IMR-90 (cell line): ENCODE measurements at regions not wholly inside any gene's neighbourhood (a gene's known extent, or its start where the extent isn't known, plus 50 kb on each side); places are given as distances from the start of the nearest gene placed in this dataset.

ENCODE experiments used
- ATAC-seq: fragments of 200-7000 bp; cut with Tn5 transposase; 2 replicates; pipeline ENCODE4 v1.9.1; 2020; ENCODE audit warnings: low read depth, mild to moderate bottlenecking, moderate library complexity
- BruUV-seq: library from RNA; stranded (reverse); fragments of 400-500 nt; replicated peaks from 2 replicates; lab custom pipeline; 2021; lab: Mats Ljungman, UMichigan
- CTCF ChIA-PET: fragments of 300-600 bp; formaldehyde crosslinking; extraction: SDS; loops from one replicate; lab custom pipeline; 2021; ENCODE audit warnings: antibody characterized with exemption; lab: Yijun Ruan, JAX
- POLR2A ChIA-PET: fragments of 300-600 bp; sonication (Branson Sonifier 250); formaldehyde crosslinking; loops from one replicate; lab custom pipeline; 2022; ENCODE audit warnings: antibody characterized with exemption; ENCODE audit not compliant: unreplicated experiment; lab: Charles Lee
- DNase-seq: peaks from one replicate; pipeline ENCODE4 v3.0.0; 2013
- H2AFZ ChIP-seq: replicated peaks from 2 replicates; pipeline ENCODE3; 2013; ENCODE audit warnings: low read length, mild to moderate bottlenecking; ENCODE audit not compliant: poor library complexity
- H2AK5ac ChIP-seq: 2 replicates; pipeline ENCODE4 v1.6.1; 2013; ENCODE audit warnings: low read depth, low read length, inconsistent platforms
- H2AK9ac ChIP-seq: replicated peaks from 2 replicates; pipeline ENCODE3; 2013; ENCODE audit warnings: mild to moderate bottlenecking, low read depth, low read length, moderate library complexity; ENCODE audit not compliant: poor library complexity
- H2BK120ac ChIP-seq: 2 replicates; pipeline ENCODE4 v1.6.1; 2013; ENCODE audit warnings: low read depth, low read length, inconsistent platforms
- H2BK15ac ChIP-seq: 3 replicates; pipeline ENCODE4 v1.6.1; 2013; ENCODE audit warnings: low read depth, low read length, inconsistent platforms
- H2BK20ac ChIP-seq: 2 replicates; pipeline ENCODE4 v1.6.1; 2013; ENCODE audit warnings: low read depth, mild to moderate bottlenecking, inconsistent platforms, low read length, moderate library complexity
- H2BK5ac ChIP-seq: 2 replicates; pipeline ENCODE4 v1.6.1; 2013; ENCODE audit warnings: mild to moderate bottlenecking, low read depth, low read length, inconsistent platforms; ENCODE audit not compliant: poor library complexity, severe bottlenecking
- H3K14ac ChIP-seq: replicated peaks from 2 replicates; pipeline ENCODE4 v1.6.1; 2013; ENCODE audit warnings: low read depth, low read length, inconsistent platforms
- H3K18ac ChIP-seq: 2 replicates; pipeline ENCODE4 v1.6.1; 2013; ENCODE audit warnings: low read depth, low read length, control low read depth
- H3K23ac ChIP-seq: 2 replicates; pipeline ENCODE4 v1.6.1; 2013; ENCODE audit warnings: low read depth, low read length, inconsistent platforms
- H3K27ac ChIP-seq: 2 replicates; pipeline ENCODE4 v1.5.1; 2013; ENCODE audit warnings: mild to moderate bottlenecking, control low read depth, low read length; ENCODE audit not compliant: insufficient read depth
- H3K27me3 ChIP-seq: 2 replicates; pipeline ENCODE4 v1.6.1; 2013; ENCODE audit warnings: low read length; ENCODE audit not compliant: control insufficient read depth, insufficient read depth
- H3K36me3 ChIP-seq: 2 replicates; pipeline ENCODE4 v1.6.1; 2013; ENCODE audit warnings: low read length, mixed read lengths; ENCODE audit not compliant: control insufficient read depth, insufficient read depth
- H3K4ac ChIP-seq: 2 replicates; pipeline ENCODE4 v1.6.1; 2013; ENCODE audit warnings: low read depth, low read length, inconsistent platforms
- H3K4me1 ChIP-seq: 2 replicates; pipeline ENCODE4 v1.6.1; 2013; ENCODE audit warnings: low read length, mixed read lengths; ENCODE audit not compliant: control insufficient read depth, insufficient read depth
- H3K4me2 ChIP-seq: 2 replicates; pipeline ENCODE4 v1.6.1; 2013; ENCODE audit warnings: low read depth, mild to moderate bottlenecking, control low read depth, low read length, moderate library complexity
- H3K4me3 ChIP-seq: 2 replicates; pipeline ENCODE4 v1.5.1; 2013; ENCODE audit warnings: low read depth, mild to moderate bottlenecking, control low read depth, low read length, moderate library complexity; ENCODE audit not compliant: insufficient read depth
- H3K56ac ChIP-seq: 2 replicates; pipeline ENCODE4 v1.6.1; 2013; ENCODE audit warnings: low read length, inconsistent platforms; ENCODE audit not compliant: insufficient read depth; ENCODE audit errors: extremely low read depth
- H3K79me1 ChIP-seq, 2 experiments: 2 replicates each; pipeline ENCODE4 v1.6.1; 2013; ENCODE audit warnings: low read length in 2 of 2, inconsistent platforms in 1 of 2, low read depth in 1 of 2
- H3K9ac ChIP-seq: 2 replicates; pipeline ENCODE4 v1.6.1; 2013; ENCODE audit warnings: low read depth, low read length, control low read depth
- H3K9me1 ChIP-seq: 2 replicates; pipeline ENCODE4 v1.6.1; 2013; ENCODE audit warnings: low read length, inconsistent platforms; ENCODE audit not compliant: insufficient read depth
- H3K9me3 ChIP-seq: 2 replicates; pipeline ENCODE4 v1.6.1; 2013; ENCODE audit warnings: low read length; ENCODE audit not compliant: control insufficient read depth, insufficient read depth
- H4K20me1 ChIP-seq: 2 replicates; pipeline ENCODE4 v1.6.1; 2013; ENCODE audit warnings: low read length, inconsistent platforms; ENCODE audit not compliant: insufficient read depth
- H4K5ac ChIP-seq: 2 replicates; pipeline ENCODE4 v1.6.1; 2013; ENCODE audit warnings: mild to moderate bottlenecking, low read depth, low read length, control low read depth
- H4K8ac ChIP-seq, 2 experiments: 2 replicates each; pipeline ENCODE4 v1.6.1; 2013; ENCODE audit warnings: low read depth in 2 of 2, low read length in 2 of 2, control low read depth in 1 of 2, inconsistent platforms in 1 of 2
- H4K91ac ChIP-seq: 2 replicates; pipeline ENCODE4 v1.6.1; 2013; ENCODE audit warnings: low read depth, low read length, inconsistent platforms; ENCODE audit not compliant: insufficient read depth
- BHLHE40 ChIP-seq: fragments of 150-350 bp; IDR thresholded peaks from 2 replicates; pipeline ENCODE4 v1.6.1; 2016; ENCODE audit warnings: mild to moderate bottlenecking, low read depth, low read length
- CEBPB ChIP-seq: IDR thresholded peaks from 2 replicates; pipeline ENCODE4 v1.6.1; 2012; ENCODE audit warnings: low read depth, low read length, improper control_type of control experiment
- ELK1 ChIP-seq: fragments of 150-350 bp; IDR thresholded peaks from 2 replicates; pipeline ENCODE4 v1.6.1; 2016; ENCODE audit warnings: low read depth, mild to moderate bottlenecking, low read length, moderate library complexity, borderline replicate concordance
- FOS ChIP-seq: fragments of 150-350 bp; IDR thresholded peaks from 2 replicates; pipeline ENCODE4 v1.6.1; 2016; ENCODE audit warnings: low read depth, low read length
- MAZ ChIP-seq: IDR thresholded peaks from 2 replicates; pipeline ENCODE4 v1.6.1; 2012; ENCODE audit warnings: low read depth, mild to moderate bottlenecking, low read length, improper control_type of control experiment, moderate library complexity, borderline replicate concordance
- MXI1 ChIP-seq: IDR thresholded peaks from 2 replicates; pipeline ENCODE4 v1.6.1; 2012; ENCODE audit warnings: low read depth, mild to moderate bottlenecking, low read length, moderate library complexity, borderline replicate concordance
- RAD21 ChIP-seq: IDR thresholded peaks from 2 replicates; pipeline ENCODE4 v1.6.1; 2012; ENCODE audit warnings: low read length, improper control_type of control experiment
- RCOR1 ChIP-seq: IDR thresholded peaks from 2 replicates; pipeline ENCODE4 v1.6.1; 2012; ENCODE audit warnings: mild to moderate bottlenecking, low read length, improper control_type of control experiment; ENCODE audit not compliant: insufficient replicate concordance
- SMC3 ChIP-seq: fragments of 150-350 bp; IDR thresholded peaks from 2 replicates; pipeline ENCODE4 v1.6.1; 2016; ENCODE audit warnings: low read depth, mild to moderate bottlenecking, antibody characterized with exemption, low read length, moderate library complexity
- USF2 ChIP-seq: fragments of 150-350 bp; IDR thresholded peaks from 2 replicates; pipeline ENCODE4 v1.6.1; 2017; ENCODE audit warnings: mild to moderate bottlenecking, antibody characterized with exemption, low read length, low read depth
- WGBS, 2 experiments: methylation state at CpG; one replicate each; pipeline versions ENCODE4 v1.1.5 to v1.1.7; 2013; ENCODE audit warnings: missing lambda C conversion rate in 2 of 2; ENCODE audit not compliant: insufficient read length in 1 of 2; ENCODE audit errors: extremely low coverage in 2 of 2; 5-methylcytosine and 5-hydroxymethylcytosine counted together
- dilution Hi-C: fragments of 300-500 bp; cut with HindIII; formaldehyde crosslinking; loops from one replicate; pipeline ENCODE4 v1.14.3; 2018; ENCODE audit warnings: low sequenced_read_pairs; ENCODE audit not compliant: unreplicated experiment
- in situ Hi-C: fragments of 300-500 bp; cut with MboI; formaldehyde crosslinking; loops from 3 replicates; pipeline ENCODE4 v1.14.3; 2019; ENCODE audit warnings: low sequenced_read_pairs, inconsistent platforms, mixed read lengths
- intact Hi-C: fragments of 100-400 bp; cut with micrococcal nuclease; formaldehyde crosslinking; loops from 2 replicates; pipeline ENCODE4 v1.10.0; 2022

DNA sequence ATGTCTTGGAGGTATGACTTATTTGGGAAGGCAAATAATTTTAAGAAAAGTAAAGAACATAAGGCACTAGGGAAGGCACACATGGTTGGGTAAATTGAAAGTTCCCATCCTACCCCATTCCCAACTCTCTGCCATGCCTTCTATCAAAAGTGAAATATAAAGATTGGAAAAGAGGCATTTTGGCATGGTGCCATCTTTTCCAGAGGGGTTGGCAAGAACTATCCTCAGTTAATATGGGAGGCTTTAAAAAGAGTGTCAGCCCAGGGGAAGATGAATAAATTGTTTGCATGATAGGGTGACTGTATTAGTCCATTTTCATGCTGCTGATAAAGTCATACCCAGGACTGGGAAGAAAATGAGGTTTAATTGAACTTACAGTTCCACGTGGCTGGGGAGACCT lies 150.8 kb upstream of the BOD1L1 start:
- POLR2A ChIA-PET: no interaction called here
- H4K5ac ChIP-seq: no peak overlapping the region

More for the DNA sequence above, 150.8 kb upstream of the BOD1L1 start:
- BruUV-seq: no TSS peak
- H2AFZ ChIP-seq: no peak overlapping the region
- H3K36me3 ChIP-seq: no peaks in the 10 kb centered on the region
- no peak overlapping the region for H3K27ac ChIP-seq
- H2BK120ac ChIP-seq: no peak overlapping the region
- H2BK20ac ChIP-seq: no peak overlapping the region
- no CpG with 5 or more reads among the region's 1 CpG for WGBS, 2 experiments
- H3K18ac ChIP-seq: no peak overlapping the region
- no peak overlapping the region for H4K8ac ChIP-seq
- CTCF ChIA-PET: no interaction called here
- no peak overlapping the region for H3K4me3 ChIP-seq
- H3K4ac ChIP-seq: no peak overlapping the region
- H3K4me2 ChIP-seq: no peak overlapping the region
- H3K23ac ChIP-seq: no peak overlapping the region
- DNase-seq: no peak
- no peak for ATAC-seq
- H3K27me3 ChIP-seq: no peaks in the 10 kb centered on the region
- in situ Hi-C loops (no loop called here), intact Hi-C loops (no loop called here), dilution Hi-C loops (no loop called here)
- H2AK9ac ChIP-seq: no peak overlapping the region
- H3K56ac ChIP-seq: no peak overlapping the region
- H4K91ac ChIP-seq: no peak overlapping the region
- H3K14ac ChIP-seq: no peak overlapping the region
- H2AK5ac ChIP-seq: no peak overlapping the region
- no peak overlapping the region for H2BK5ac ChIP-seq
- no peak for TF ChIP-seq MAZ
- no peak for TF ChIP-seq BHLHE40
- no peak for TF ChIP-seq CEBPB
- TF ChIP-seq USF2: no peak
- TF ChIP-seq RCOR1: no peak
- TF ChIP-seq SMC3: no peak
- TF ChIP-seq RAD21: no peak
- no peak for TF ChIP-seq MXI1
- TF ChIP-seq ELK1: no peak
- no peak for TF ChIP-seq FOS
- H4K20me1 ChIP-seq: no peaks in the 10 kb centered on the region
- H3K79me1 ChIP-seq: no peaks in the 10 kb centered on the region
- no peak overlapping the region for H3K9ac ChIP-seq
- no peaks in the 10 kb centered on the region for H3K9me3 ChIP-seq
- no peaks in the 10 kb centered on the region for H3K4me1 ChIP-seq
- no peaks in the 10 kb centered on the region for H3K9me1 ChIP-seq
- H2BK15ac ChIP-seq: no peak overlapping the region
